ENCODE measurements at regions not wholly inside any gene's neighbourhood (a gene's known extent, or its start where the extent isn't known, plus 50 kb on each side); places are given as distances from the start of the nearest gene placed in this dataset.

DNA sequence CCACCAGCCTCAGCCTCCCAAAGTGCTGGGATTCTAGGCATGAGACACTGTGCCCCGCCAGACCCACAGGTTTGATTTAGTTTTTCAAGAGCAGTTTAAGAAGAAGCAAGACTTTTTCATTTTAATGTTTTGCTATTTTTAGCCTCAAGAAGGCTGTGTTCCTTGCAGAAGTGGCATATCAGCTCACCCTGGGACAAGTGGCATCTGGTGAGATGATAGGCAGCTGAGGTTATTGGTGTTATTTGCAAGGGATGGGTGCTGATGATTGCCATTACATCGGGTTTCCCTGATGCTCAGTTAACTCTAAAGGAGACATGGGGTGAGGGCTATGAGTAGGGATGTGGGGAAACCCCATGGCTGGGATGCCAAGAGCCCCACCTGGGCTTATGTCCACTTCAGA lies 120.4 kb downstream of the MXRA5 start:
- TF ChIP-seq POLR2A (IDR thresholded peaks at IDR 0.05) = no peak
- TF ChIP-seq, protein P1, sequence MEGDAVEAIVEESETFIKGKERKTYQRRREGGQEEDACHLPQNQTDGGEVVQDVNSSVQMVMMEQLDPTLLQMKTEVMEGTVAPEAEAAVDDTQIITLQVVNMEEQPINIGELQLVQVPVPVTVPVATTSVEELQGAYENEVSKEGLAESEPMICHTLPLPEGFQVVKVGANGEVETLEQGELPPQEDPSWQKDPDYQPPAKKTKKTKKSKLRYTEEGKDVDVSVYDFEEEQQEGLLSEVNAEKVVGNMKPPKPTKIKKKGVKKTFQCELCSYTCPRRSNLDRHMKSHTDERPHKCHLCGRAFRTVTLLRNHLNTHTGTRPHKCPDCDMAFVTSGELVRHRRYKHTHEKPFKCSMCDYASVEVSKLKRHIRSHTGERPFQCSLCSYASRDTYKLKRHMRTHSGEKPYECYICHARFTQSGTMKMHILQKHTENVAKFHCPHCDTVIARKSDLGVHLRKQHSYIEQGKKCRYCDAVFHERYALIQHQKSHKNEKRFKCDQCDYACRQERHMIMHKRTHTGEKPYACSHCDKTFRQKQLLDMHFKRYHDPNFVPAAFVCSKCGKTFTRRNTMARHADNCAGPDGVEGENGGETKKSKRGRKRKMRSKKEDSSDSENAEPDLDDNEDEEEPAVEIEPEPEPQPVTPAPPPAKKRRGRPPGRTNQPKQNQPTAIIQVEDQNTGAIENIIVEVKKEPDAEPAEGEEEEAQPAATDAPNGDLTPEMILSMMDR (IDR thresholded peaks at IDR 0.05) = no peak

Data from lower leg skin (tissue), 3 donors.